H1 (cell line): ENCODE measurements at regions not wholly inside any gene's neighbourhood (a gene's known extent, or its start where the extent isn't known, plus 50 kb on each side); places are given as distances from the start of the nearest gene placed in this dataset.

Experiments used
- CTCF ChIA-PET: fragments of 300-600 bp; sonication (Branson Sonifier 250); formaldehyde crosslinking; loops from one replicate; lab custom pipeline; 2021; ENCODE audit not compliant: partially characterized antibody; lab: Charles Lee
- POLR2A ChIA-PET: fragments of 300-600 bp; sonication (Branson Sonifier 250); formaldehyde crosslinking; loops from one replicate; lab custom pipeline; 2021; ENCODE audit warnings: inconsistent platforms; ENCODE audit not compliant: partially characterized antibody; lab: Charles Lee
- DNase-seq, 2 experiments: peaks; one replicate each; pipeline versions ENCODE4 v3.0.0 to v3.0.0-alpha.2; 2010 to 2022; ENCODE audit warnings: low spot score in 2 of 2, low read depth in 1 of 2, mixed read lengths in 1 of 2
- FAIRE-seq: peaks from 2 replicates; lab custom pipeline; 2011; peaks lifted over from hg19 to GRCh38; lab: Jason Lieb, UNC
- H2AFZ ChIP-seq: 2 replicates; pipeline ENCODE4 v1.8.1; 2012; ENCODE audit warnings: low read length, inconsistent platforms
- H2AK5ac ChIP-seq: 2 replicates; pipeline ENCODE4 v1.6.1; 2013; ENCODE audit warnings: low read depth, low read length
- H2BK120ac ChIP-seq: replicated peaks from 2 replicates; pipeline ENCODE3; 2013; ENCODE audit warnings: low read depth, low read length, inconsistent platforms
- H2BK12ac ChIP-seq: 2 replicates; pipeline ENCODE4 v1.6.1; 2013; ENCODE audit warnings: low read depth, low read length
- H2BK15ac ChIP-seq: 2 replicates; pipeline ENCODE4 v1.6.1; 2013; ENCODE audit warnings: low read length
- H2BK20ac ChIP-seq: 2 replicates; pipeline ENCODE4 v1.6.1; 2013; ENCODE audit warnings: low read length
- H2BK5ac ChIP-seq: 2 replicates; pipeline ENCODE4 v1.6.1; 2013; ENCODE audit warnings: low read depth, low read length
- H3K14ac ChIP-seq: 2 replicates; pipeline ENCODE4 v1.6.1; 2013; ENCODE audit warnings: inconsistent platforms; ENCODE audit not compliant: insufficient read length
- H3K18ac ChIP-seq: 2 replicates; pipeline ENCODE4 v1.6.1; 2013; ENCODE audit warnings: low read length; ENCODE audit errors: extremely low read depth
- H3K23ac ChIP-seq: 2 replicates; pipeline ENCODE4 v1.6.1; 2013; ENCODE audit warnings: inconsistent platforms; ENCODE audit not compliant: insufficient read length
- H3K23me2 ChIP-seq: 2 replicates; pipeline ENCODE4 v1.6.1; 2013; ENCODE audit warnings: low read depth, low read length
- H3K27ac ChIP-seq: 2 replicates; pipeline ENCODE4 v1.6.1; 2011; ENCODE audit warnings: low read depth, low read length, inconsistent platforms
- H3K27me3 ChIP-seq, 4 experiments: replicated peaks in 1 of 4; 1 replicate in 1 of 4; 2 replicates in 3 of 4; pipeline versions ENCODE4 v1.6.1 to v1.8.1; 2011 to 2013; ENCODE audit warnings: low read length in 3 of 4, mild to moderate bottlenecking in 3 of 4, inconsistent platforms in 2 of 4, mixed read lengths in 2 of 4, moderate library complexity in 1 of 4; ENCODE audit not compliant: control insufficient read depth in 3 of 4, insufficient read depth in 3 of 4; ENCODE audit errors: extremely low read depth in 1 of 4
- H3K36me3 ChIP-seq, 4 experiments: 2 replicates each; pipeline versions ENCODE4 v1.6.1 to v1.8.1; 2011 to 2013; ENCODE audit warnings: mild to moderate bottlenecking in 4 of 4, low read length in 3 of 4, moderate library complexity in 2 of 4, control low read depth in 1 of 4, inconsistent platforms in 1 of 4; ENCODE audit not compliant: insufficient read depth in 4 of 4, control insufficient read depth in 2 of 4
- H3K4ac ChIP-seq: replicated peaks from 2 replicates; pipeline ENCODE3; 2013; ENCODE audit warnings: low read length, low read depth, mixed read lengths, inconsistent platforms; ENCODE audit not compliant: insufficient read length
- H3K4me1 ChIP-seq, 4 experiments: replicated peaks in 1 of 4; 1 replicate in 1 of 4; 2 replicates in 3 of 4; pipeline versions ENCODE4 v1.6.1 to v1.8.1; 2011 to 2013; ENCODE audit warnings: low read length in 3 of 4, inconsistent platforms in 2 of 4, mixed read lengths in 1 of 4; ENCODE audit not compliant: insufficient read depth in 4 of 4, control insufficient read depth in 3 of 4
- H3K4me2 ChIP-seq, 2 experiments: 2 replicates each; pipeline versions ENCODE4 v1.6.1 to v1.8.1; 2011 to 2013; ENCODE audit warnings: low read depth in 2 of 2, low read length in 2 of 2, control low read depth in 1 of 2, inconsistent platforms in 1 of 2, mild to moderate bottlenecking in 1 of 2; ENCODE audit not compliant: insufficient read depth in 1 of 2
- H3K4me3 ChIP-seq, 4 experiments: fragments of 200-600, 300-600 bp in 1 of 4; sonication (generic), shearing (Covaris generic), sonication (Bioruptor Twin) in 1 of 4; 2 replicates each; pipeline versions ENCODE4 v1.5.1 to v1.8.1; 2011 to 2016; ENCODE audit warnings: low read length in 4 of 4, low read depth in 3 of 4, control low read depth in 2 of 4, inconsistent platforms in 2 of 4, mild to moderate bottlenecking in 2 of 4, mixed read lengths in 1 of 4, moderate library complexity in 1 of 4; ENCODE audit not compliant: insufficient read depth in 2 of 4; ENCODE audit errors: extremely low read depth in 1 of 4
- H3K56ac ChIP-seq: replicated peaks from 2 replicates; pipeline ENCODE3; 2013; ENCODE audit warnings: low read depth, mild to moderate bottlenecking, mixed read lengths, low read length, inconsistent platforms; ENCODE audit not compliant: insufficient read length
- H3K79me1 ChIP-seq: 2 replicates; pipeline ENCODE4 v1.6.1; 2013; ENCODE audit warnings: low read depth, low read length, control low read depth
- H3K79me2 ChIP-seq, 2 experiments: 2 replicates each; pipeline versions ENCODE4 v1.6.1 to v1.8.1; 2012 to 2013; ENCODE audit warnings: low read length in 2 of 2, mild to moderate bottlenecking in 2 of 2, inconsistent platforms in 1 of 2; ENCODE audit not compliant: insufficient read depth in 2 of 2, control insufficient read depth in 1 of 2
- H3K9ac ChIP-seq, 4 experiments: replicated peaks in 1 of 4; 1 replicate in 1 of 4; 2 replicates in 3 of 4; pipeline versions ENCODE4 v1.6.1 to v1.8.1; 2011 to 2013; ENCODE audit warnings: low read depth in 3 of 4, low read length in 3 of 4, control low read depth in 2 of 4, mild to moderate bottlenecking in 2 of 4, moderate library complexity in 2 of 4, inconsistent platforms in 1 of 4; ENCODE audit errors: extremely low read depth in 1 of 4
- H3K9me3 ChIP-seq, 2 experiments: 2 replicates each; pipeline versions ENCODE4 v1.6.1 to v1.8.1; 2012 to 2013; ENCODE audit warnings: mild to moderate bottlenecking in 2 of 2, moderate library complexity in 2 of 2, control low read depth in 1 of 2, inconsistent platforms in 1 of 2, low read depth in 1 of 2, low read length in 1 of 2, mixed read lengths in 1 of 2; ENCODE audit not compliant: insufficient read depth in 2 of 2
- H4K20me1 ChIP-seq, 2 experiments: replicated peaks in 1 of 2; 2 replicates each; pipeline versions ENCODE3 to v1.8.1; 2011 to 2013; ENCODE audit warnings: inconsistent platforms in 2 of 2, low read length in 2 of 2, mild to moderate bottlenecking in 1 of 2; ENCODE audit not compliant: insufficient read depth in 2 of 2, control insufficient read depth in 1 of 2
- H4K5ac ChIP-seq: 2 replicates; pipeline ENCODE4 v1.6.1; 2013; ENCODE audit warnings: low read length, low read depth, mixed read lengths, inconsistent platforms; ENCODE audit not compliant: insufficient read length
- H4K8ac ChIP-seq: 2 replicates; pipeline ENCODE4 v1.8.0; 2013; ENCODE audit warnings: mild to moderate bottlenecking, moderate library complexity, low read length, inconsistent platforms; ENCODE audit not compliant: insufficient read depth; ENCODE audit errors: extremely low read depth
- H4K91ac ChIP-seq: replicated peaks from 2 replicates; pipeline ENCODE3; 2013; ENCODE audit warnings: low read length, mixed read lengths, inconsistent platforms; ENCODE audit not compliant: insufficient read length
- CBX8 ChIP-seq: fragments of 300-800, 300-1000 bp; sonication (generic); IDR thresholded peaks from 2 replicates; pipeline ENCODE4 v1.7.1; 2016; ENCODE audit warnings: low read depth, low read length, borderline replicate concordance
- CTBP2 ChIP-seq: IDR thresholded peaks from 2 replicates; pipeline ENCODE4 v1.7.0; 2011; ENCODE audit warnings: borderline replicate concordance, mild to moderate bottlenecking, moderate library complexity, mixed read lengths, low read length; ENCODE audit not compliant: insufficient read depth, insufficient read length
- EP300 ChIP-seq, 2 experiments: IDR thresholded peaks; 1 replicate in 1 of 2; 2 replicates in 1 of 2; pipeline ENCODE4 v1.6.1; 2011 to 2012; ENCODE audit warnings: low read depth in 2 of 2, low read length in 2 of 2, mild to moderate bottlenecking in 2 of 2, borderline replicate concordance in 1 of 2, inconsistent platforms in 1 of 2, moderate library complexity in 1 of 2
- FOSL1 ChIP-seq: IDR thresholded peaks from 2 replicates; pipeline ENCODE4 v1.6.1; 2011; ENCODE audit warnings: mild to moderate bottlenecking, low read depth, low read length, moderate library complexity; ENCODE audit not compliant: insufficient read depth
- SIRT6 ChIP-seq: IDR thresholded peaks from one replicate; pipeline ENCODE4 v1.7.1; 2012; ENCODE audit warnings: low read length, inconsistent platforms
- SIX5 ChIP-seq: IDR thresholded peaks from 2 replicates; pipeline ENCODE4 v1.6.1; 2011; ENCODE audit warnings: mild to moderate bottlenecking, low read depth, low read length
- WGBS, 2 experiments: shearing (Covaris generic) in 1 of 2; methylation state at CpG; one replicate each; pipeline versions ENCODE4 v1.1.6 to v1.1.7; 2013 to 2015; ENCODE audit warnings: low lambda C conversion rate in 2 of 2, mixed read lengths in 2 of 2, inconsistent platforms in 1 of 2, low coverage in 1 of 2, missing lambda C conversion rate in 1 of 2; ENCODE audit not compliant: insufficient replicate concordance in 2 of 2, insufficient coverage in 1 of 2, insufficient read length in 1 of 2; ENCODE audit errors: extremely low coverage in 1 of 2, missing lambda C conversion rate in 1 of 2; 5-methylcytosine and 5-hydroxymethylcytosine counted together

DNA sequence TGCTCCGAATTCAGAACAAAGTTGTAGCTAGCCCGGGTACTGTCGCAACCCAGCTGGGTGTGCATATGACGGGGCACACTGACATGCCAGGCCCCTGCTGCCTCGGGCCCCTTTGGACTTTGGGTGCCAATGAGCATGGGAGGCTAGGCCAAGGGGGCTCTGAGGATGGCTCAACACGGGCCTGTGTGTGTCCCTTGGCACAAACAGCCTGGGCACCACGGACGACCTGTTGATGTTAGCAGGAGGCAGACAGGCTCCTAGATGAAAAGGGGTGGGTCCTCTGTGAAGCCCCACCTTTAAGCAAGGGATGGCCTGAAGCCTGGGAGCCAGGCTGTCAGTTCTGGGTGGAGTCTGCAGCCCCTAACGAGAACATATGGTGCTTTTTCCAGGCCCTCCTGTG lies 1688.2 kb downstream of the EFNA5 start:
- H3K9me3 ChIP-seq = peaks cover 4 to 5% of the 10 kb centered on the region in 2 experiments; a peak in 2 of 4 replicates
- no peak overlapping the region for H4K91ac ChIP-seq
- no peak overlapping the region for H4K8ac ChIP-seq
- H3K27ac ChIP-seq = no peak overlapping the region
- H3K9ac ChIP-seq = no peak overlapping the region
- H3K18ac ChIP-seq = no peak overlapping the region
- H3K27me3 ChIP-seq = no peaks in the 10 kb centered on the region
- no peaks in the 10 kb centered on the region for H3K79me1 ChIP-seq
- no peak overlapping the region for H3K23ac ChIP-seq
- no peak overlapping the region for H2BK15ac ChIP-seq
- no peak overlapping the region for H3K4me2 ChIP-seq
- H2BK5ac ChIP-seq = no peak overlapping the region
- no peaks in the 10 kb centered on the region for H4K20me1 ChIP-seq
- no peaks in the 10 kb centered on the region for H3K4me1 ChIP-seq
- no peaks in the 10 kb centered on the region for H3K23me2 ChIP-seq
- no peak overlapping the region for H2BK12ac ChIP-seq
- POLR2A ChIA-PET = no interaction called here
- TF ChIP-seq CTBP2 (no peak), SIX5 (no peak), FOSL1 (no peak), EP300 (IDR thresholded peaks at IDR 0.05; ENCODE audit: borderline replicate concordance in 1 of 2, low read depth in 2 of 2, low read length in 2 of 2) (no peak), SIRT6 (no peak), CBX8 (no peak)
- no peak overlapping the region for H4K5ac ChIP-seq
- H2BK20ac ChIP-seq = no peak overlapping the region
- DNase-seq = no peak
- FAIRE-seq = no peak
- no peak overlapping the region for H2AFZ ChIP-seq
- no peak overlapping the region for H3K4me3 ChIP-seq
- H2AK5ac ChIP-seq = no peak overlapping the region
- H3K14ac ChIP-seq = no peak overlapping the region
- 93% methylated on average over 9 of the region's 9 CpGs; no CpG with 5 or more reads in 1 of the 2 experiments for WGBS, 2 experiments
- H3K56ac ChIP-seq = no peak overlapping the region
- no peaks in the 10 kb centered on the region for H3K36me3 ChIP-seq
- H3K79me2 ChIP-seq = no peaks in the 10 kb centered on the region
- CTCF ChIA-PET = no interaction called here
- no peak overlapping the region for H2BK120ac ChIP-seq
- no peak overlapping the region for H3K4ac ChIP-seq
